ENCODE measurements at regions not wholly inside any gene's neighbourhood (a gene's known extent, or its start where the extent isn't known, plus 50 kb on each side); places are given as distances from the start of the nearest gene placed in this dataset.

DNA sequence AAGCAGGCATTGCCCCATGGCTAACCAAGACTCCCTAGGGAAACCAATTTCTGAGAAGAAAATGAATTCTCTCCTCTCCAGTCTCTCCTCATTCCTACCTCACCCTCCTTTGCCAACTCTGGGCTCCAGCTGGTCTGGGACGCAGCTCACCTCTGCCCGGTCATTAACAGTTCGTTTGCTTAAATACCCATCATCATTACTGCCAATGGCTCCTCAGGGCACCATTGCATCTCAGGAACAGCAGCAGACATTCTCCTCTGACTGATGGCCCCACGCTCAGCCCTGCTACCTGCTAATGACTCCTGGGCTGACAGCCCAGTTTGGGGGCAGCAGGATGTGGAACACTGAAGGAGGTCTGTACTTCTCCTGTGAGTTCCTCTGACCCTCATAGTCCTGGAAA lies 462.0 kb downstream of the INSC start:
- H3K36me3 ChIP-seq: no peaks in the 10 kb centered on the region
- 72 to 77% methylated on average over 3 to 4 of the region's 4 CpGs for WGBS, 2 donors (ENCODE audit: low coverage in 1 of 2)
- no peaks in the 10 kb centered on the region for H3K9me3 ChIP-seq
- no peak overlapping the region for H3K27ac ChIP-seq
- ATAC-seq: no peak
- H3K27me3 ChIP-seq: no peaks in the 10 kb centered on the region
- no peak for TF ChIP-seq POLR2AphosphoS5 (IDR thresholded peaks at IDR 0.05)
- no peak for TF ChIP-seq EP300 (IDR thresholded peaks at IDR 0.05)
- TF ChIP-seq POLR2A (IDR thresholded peaks at IDR 0.05): no peak
- TF ChIP-seq, protein P1, sequence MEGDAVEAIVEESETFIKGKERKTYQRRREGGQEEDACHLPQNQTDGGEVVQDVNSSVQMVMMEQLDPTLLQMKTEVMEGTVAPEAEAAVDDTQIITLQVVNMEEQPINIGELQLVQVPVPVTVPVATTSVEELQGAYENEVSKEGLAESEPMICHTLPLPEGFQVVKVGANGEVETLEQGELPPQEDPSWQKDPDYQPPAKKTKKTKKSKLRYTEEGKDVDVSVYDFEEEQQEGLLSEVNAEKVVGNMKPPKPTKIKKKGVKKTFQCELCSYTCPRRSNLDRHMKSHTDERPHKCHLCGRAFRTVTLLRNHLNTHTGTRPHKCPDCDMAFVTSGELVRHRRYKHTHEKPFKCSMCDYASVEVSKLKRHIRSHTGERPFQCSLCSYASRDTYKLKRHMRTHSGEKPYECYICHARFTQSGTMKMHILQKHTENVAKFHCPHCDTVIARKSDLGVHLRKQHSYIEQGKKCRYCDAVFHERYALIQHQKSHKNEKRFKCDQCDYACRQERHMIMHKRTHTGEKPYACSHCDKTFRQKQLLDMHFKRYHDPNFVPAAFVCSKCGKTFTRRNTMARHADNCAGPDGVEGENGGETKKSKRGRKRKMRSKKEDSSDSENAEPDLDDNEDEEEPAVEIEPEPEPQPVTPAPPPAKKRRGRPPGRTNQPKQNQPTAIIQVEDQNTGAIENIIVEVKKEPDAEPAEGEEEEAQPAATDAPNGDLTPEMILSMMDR (IDR thresholded peaks at IDR 0.05): no peak
- H3K4me1 ChIP-seq: no peaks in the 10 kb centered on the region
- H3K4me3 ChIP-seq: no peak overlapping the region

DNA sequence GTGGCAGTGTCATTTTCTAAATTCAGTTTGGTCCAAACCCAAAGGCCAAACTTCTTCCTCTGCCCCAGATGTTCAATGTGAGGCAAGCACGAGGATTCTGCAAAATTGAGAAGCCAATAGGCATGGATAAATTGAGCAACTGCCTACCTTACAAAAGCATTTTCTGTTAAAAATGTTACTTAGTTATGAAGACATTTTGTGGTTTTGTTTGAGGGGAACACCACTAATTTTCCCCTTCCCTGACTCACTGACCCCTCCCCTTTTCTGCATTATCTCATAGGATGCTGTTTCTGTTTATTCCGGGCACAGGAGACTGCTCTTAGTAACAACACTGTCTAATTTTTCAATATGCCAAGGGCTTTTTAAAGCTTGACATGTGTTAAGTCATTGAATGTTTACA lies 462.8 kb downstream of the INSC start:
- no peak overlapping the region for H3K4me3 ChIP-seq
- 79 to 100% methylated on average over 1 to 2 of the region's 2 CpGs for WGBS, 2 donors (ENCODE audit: low coverage in 1 of 2)
- no peaks in the 10 kb centered on the region for H3K27me3 ChIP-seq
- H3K9me3 ChIP-seq: no peaks in the 10 kb centered on the region
- no peaks in the 10 kb centered on the region for H3K36me3 ChIP-seq
- no peaks in the 10 kb centered on the region for H3K4me1 ChIP-seq
- no peak for ATAC-seq
- TF ChIP-seq, protein P1 (IDR thresholded peaks at IDR 0.05): no peak
- TF ChIP-seq POLR2A (IDR thresholded peaks at IDR 0.05) (no peak), POLR2AphosphoS5 (IDR thresholded peaks at IDR 0.05) (no peak), EP300 (IDR thresholded peaks at IDR 0.05) (no peak)
- H3K27ac ChIP-seq: no peak overlapping the region

DNA sequence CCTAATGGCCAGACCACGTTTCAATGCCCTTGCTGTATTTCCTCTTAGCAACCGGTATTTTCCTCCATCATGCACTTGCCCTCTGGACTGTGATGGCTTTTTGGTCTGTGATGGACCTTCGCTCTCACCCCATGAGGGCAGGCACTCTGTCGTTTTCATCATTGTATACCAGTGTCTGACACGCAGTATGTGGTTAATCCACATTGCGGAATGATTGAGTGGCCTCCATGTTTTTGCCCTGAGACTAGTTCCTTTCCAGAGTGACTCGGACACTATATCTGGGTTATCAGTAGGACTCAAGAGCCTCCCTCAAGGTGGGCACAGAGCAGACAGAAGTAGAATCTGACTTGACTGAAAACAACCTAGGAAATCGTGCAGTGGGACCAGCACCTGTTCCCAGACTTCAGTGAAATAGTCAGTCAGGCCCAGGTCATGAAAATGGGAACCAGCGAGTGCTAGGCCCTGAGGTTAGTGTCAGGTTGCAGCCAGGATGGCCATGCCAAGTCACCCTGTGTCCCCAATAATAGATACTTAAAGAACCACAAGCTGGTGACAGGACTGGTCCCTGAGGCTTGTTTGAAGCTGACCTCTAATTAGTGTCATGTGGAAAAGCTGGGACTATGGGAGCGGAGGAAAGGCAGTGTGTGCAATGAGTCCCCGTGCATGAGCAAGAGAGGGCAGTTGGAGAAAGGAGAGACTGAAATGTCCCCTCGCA lies 464.7 kb downstream of the INSC start:
- Histone ChIP-seq H3K4me1 (no peaks in the 10 kb centered on the region), H3K9me3 (no peaks in the 10 kb centered on the region), H3K36me3 (no peaks in the 10 kb centered on the region), H3K4me3 (no peak overlapping the region), H3K27me3 (no peaks in the 10 kb centered on the region), H3K27ac (no peak overlapping the region)
- TF ChIP-seq POLR2A (IDR thresholded peaks at IDR 0.05) (no peak), EP300 (IDR thresholded peaks at IDR 0.05) (no peak), POLR2AphosphoS5 (IDR thresholded peaks at IDR 0.05) (no peak)
- TF ChIP-seq, protein P1 (IDR thresholded peaks at IDR 0.05): no peak
- 89 to 100% methylated on average over 2 to 9 of the region's 12 CpGs for WGBS, 2 donors (ENCODE audit: low coverage in 1 of 2)
- no peak for ATAC-seq

- Histone ChIP-seq H3K9me3 (no peaks in the 10 kb centered on the region), H3K36me3 (no peaks in the 10 kb centered on the region), H3K27me3 (no peaks in the 10 kb centered on the region), H3K4me3 (no peak overlapping the region), H3K4me1 (no peaks in the 10 kb centered on the region), H3K27ac (no peak overlapping the region)
- ATAC-seq: no peak
- TF ChIP-seq POLR2AphosphoS5 (IDR thresholded peaks at IDR 0.05): no peak
- 50 to 89% methylated on average over 1 of the region's 1 CpG for WGBS, 2 donors (ENCODE audit: low coverage in 1 of 2)
Measured at GRCh38 chr11:15580056-15580774, 465.5 kb downstream of the INSC start.

- Histone ChIP-seq H3K27ac (no peak overlapping the region), H3K36me3 (no peaks in the 10 kb centered on the region), H3K27me3 (no peaks in the 10 kb centered on the region), H3K9me3 (no peaks in the 10 kb centered on the region), H3K4me3 (no peak overlapping the region), H3K4me1 (no peaks in the 10 kb centered on the region)
- no peak for TF ChIP-seq POLR2A (IDR thresholded peaks at IDR 0.05)
- TF ChIP-seq EP300 (IDR thresholded peaks at IDR 0.05): no peak
- TF ChIP-seq, protein P1 (IDR thresholded peaks at IDR 0.05): no peak
- TF ChIP-seq POLR2AphosphoS5 (IDR thresholded peaks at IDR 0.05): no peak
- 62 to 70% methylated on average over 3 of the region's 3 CpGs for WGBS, 2 donors (ENCODE audit: low coverage in 1 of 2)
- ATAC-seq: no peak
Measured at GRCh38 chr11:15580775-15581095, 466.0 kb downstream of the INSC start.
